Body of pancreas (tissue), 1 donor: ENCODE measurements at regions not wholly inside any gene's neighbourhood (a gene's known extent, or its start where the extent isn't known, plus 50 kb on each side); places are given as distances from the start of the nearest gene placed in this dataset. TPM values are rescaled to one million over a fixed set of nuclear protein-coding genes. Genes with fewer than 3 reads are reported as not detected.

ENCODE experiments used
- small RNA-seq: library from RNA; depleted of rRNA; stranded (forward); fragments of <200 nt; gene quantifications from one replicate; pipeline ENCODE3, GENCODE V24; 2016

Small RNA genes lying in the stretch of these regions (small RNA-seq; reads per million reads assigned to genes)
- gene AL161713.1 (not detected), gene AL163642.1 (not detected), gene RF00017 (not detected), gene RNU6-976P (not detected), gene RNU6ATAC28P (not detected), gene RNU7-51P (not detected)
